BLaER1 treated with 17β-estradiol and CSF1 and Interleukin-3, amounts not matched to agents 10 nM and 100 nM (cell line): ENCODE measurements at regions not wholly inside any gene's neighbourhood (a gene's known extent, or its start where the extent isn't known, plus 50 kb on each side); places are given as distances from the start of the nearest gene placed in this dataset.
"Not testable (repeated sequence)": the region's sequence is repeated elsewhere in the genome, so short reads cannot be mapped to it uniquely, and the experiment has no call there.

ENCODE experiments used
- H3K27ac ChIP-seq, 11 experiments: shearing (Covaris generic); formaldehyde crosslinking; 2 replicates each; pipeline ENCODE4 v1.8.1; 2022
- H3K27me3 ChIP-seq, 11 experiments: shearing (Covaris generic); formaldehyde crosslinking; 2 replicates each; pipeline ENCODE4 v1.8.1; 2022
- H3K36me3 ChIP-seq, 11 experiments: shearing (Covaris generic); formaldehyde crosslinking; 2 replicates each; pipeline ENCODE4 v1.8.1; 2022
- H3K4me1 ChIP-seq, 10 experiments: shearing (Covaris generic); formaldehyde crosslinking; 2 replicates each; pipeline ENCODE4 v1.8.1; 2022
- H3K4me2 ChIP-seq, 11 experiments: shearing (Covaris generic); formaldehyde crosslinking; 2 replicates each; pipeline ENCODE4 v1.8.1; 2022
- H3K4me3 ChIP-seq, 10 experiments: shearing (Covaris generic); formaldehyde crosslinking; 2 replicates each; pipeline ENCODE4 v1.8.1; 2022
- H3K9ac ChIP-seq, 11 experiments: shearing (Covaris generic); formaldehyde crosslinking; 2 replicates each; pipeline ENCODE4 v1.8.1; 2022
- H3K9me3 ChIP-seq, 11 experiments: shearing (Covaris generic); formaldehyde crosslinking; replicated peaks in 1 of 11; 2 replicates each; pipeline ENCODE4 v1.8.1; 2022
- H4K20me1 ChIP-seq, 11 experiments: shearing (Covaris generic); formaldehyde crosslinking; 2 replicates each; pipeline ENCODE4 v1.8.1; 2022
- Cebpa-rat ChIP-seq, 11 experiments: shearing (Covaris generic); IDR thresholded peaks; 2 replicates each; pipeline ENCODE4 v1.8.1; 2022

DNA sequence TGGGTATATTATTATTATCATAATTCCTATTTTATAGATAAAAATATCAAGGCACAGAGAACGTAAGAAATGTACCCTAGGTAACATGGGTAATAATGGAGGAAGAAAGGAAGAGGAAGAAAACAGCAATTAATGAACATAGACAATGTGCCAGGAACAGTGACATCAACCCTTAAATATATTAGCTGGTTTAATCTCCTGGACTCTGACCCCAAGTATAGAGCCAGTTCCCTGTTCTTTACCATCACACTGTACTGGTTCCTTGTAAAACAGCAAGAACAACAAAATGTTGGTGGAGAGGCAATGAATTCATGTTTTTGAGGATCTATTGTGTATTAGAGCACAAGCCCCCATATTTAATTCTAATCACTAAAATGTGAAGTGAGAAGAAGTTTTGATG, 192.1 kb downstream of the SMC2 start:
- Histone ChIP-seq H3K4me2 (no peak overlapping the region), H3K27me3 (no peaks in the 10 kb centered on the region), H4K20me1 (no peaks in the 10 kb centered on the region), H3K9me3 (no peaks in the 10 kb centered on the region), H3K9ac (no peak overlapping the region), H3K36me3 (no peaks in the 10 kb centered on the region), H3K4me3 (no peak overlapping the region), H3K4me1 (peaks cover 0 to 25% (median 0%) of the 10 kb centered on the region in 10 experiments; a peak in 5 of 20 replicates), H3K27ac (no peak overlapping the region)
- TF ChIP-seq Cebpa-rat (IDR thresholded peaks at IDR 0.05), result no peak

DNA sequence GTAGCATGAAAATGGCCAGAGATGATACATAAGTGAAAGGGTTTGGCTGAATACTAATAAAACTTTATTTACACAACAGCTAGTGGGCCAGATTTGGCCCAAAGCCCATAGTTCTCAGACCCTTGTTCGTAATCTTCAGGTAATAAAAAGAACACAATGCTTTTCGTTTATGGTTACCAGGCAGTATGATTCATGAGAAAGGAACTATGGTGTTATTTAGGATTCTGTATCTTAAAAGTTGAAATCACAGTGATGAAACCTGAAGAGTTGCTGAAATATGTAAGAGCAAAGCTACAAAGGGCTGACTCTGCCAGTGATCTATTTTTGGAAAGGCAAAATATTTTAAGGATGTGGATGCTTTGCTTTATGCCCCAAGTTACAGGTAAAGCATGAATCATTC, 192.7 kb downstream of the SMC2 start:
- H4K20me1 ChIP-seq, result no peaks in the 10 kb centered on the region
- peaks cover 0 to 25% (median 0%) of the 10 kb centered on the region in 10 experiments; a peak in 5 of 20 replicates for H3K4me1 ChIP-seq
- no peak overlapping the region for H3K4me3 ChIP-seq
- no peaks in the 10 kb centered on the region for H3K36me3 ChIP-seq
- TF ChIP-seq Cebpa-rat (IDR thresholded peaks at IDR 0.05), result no peak
- no peak overlapping the region for H3K27ac ChIP-seq
- H3K9ac ChIP-seq, result no peak overlapping the region
- H3K9me3 ChIP-seq, result no peaks in the 10 kb centered on the region
- H3K4me2 ChIP-seq, result no peak overlapping the region
- no peaks in the 10 kb centered on the region for H3K27me3 ChIP-seq

DNA sequence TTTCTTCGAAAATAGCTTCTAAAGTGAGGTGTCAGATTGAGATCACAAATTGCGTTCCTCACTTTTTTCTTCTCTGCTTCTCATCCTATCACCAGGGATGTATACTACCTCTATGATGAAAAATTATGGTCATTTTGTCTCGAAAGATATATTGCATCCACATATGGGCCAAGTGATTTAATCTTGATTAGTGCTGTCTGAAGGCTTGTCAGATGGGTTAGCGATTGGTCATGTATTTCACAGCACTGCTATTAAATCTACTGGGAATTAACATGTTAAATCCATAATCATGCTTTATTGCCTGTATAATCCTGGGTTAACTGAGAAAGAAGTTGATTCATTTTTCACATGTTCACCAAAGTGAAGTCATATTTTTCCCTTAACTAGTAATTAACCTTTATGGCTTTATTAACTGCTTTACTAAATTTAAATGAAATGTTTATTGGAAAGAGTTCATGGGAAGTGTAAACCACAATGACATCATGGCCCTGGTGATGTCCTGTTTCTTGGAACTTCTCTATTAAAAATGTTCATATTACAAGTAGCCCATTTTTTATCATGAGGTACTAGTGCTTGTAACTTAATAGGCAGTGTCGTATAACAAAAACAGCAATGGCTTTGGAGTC, 193.3 kb downstream of the SMC2 start:
- H3K4me3 ChIP-seq, result no peak overlapping the region

DNA sequence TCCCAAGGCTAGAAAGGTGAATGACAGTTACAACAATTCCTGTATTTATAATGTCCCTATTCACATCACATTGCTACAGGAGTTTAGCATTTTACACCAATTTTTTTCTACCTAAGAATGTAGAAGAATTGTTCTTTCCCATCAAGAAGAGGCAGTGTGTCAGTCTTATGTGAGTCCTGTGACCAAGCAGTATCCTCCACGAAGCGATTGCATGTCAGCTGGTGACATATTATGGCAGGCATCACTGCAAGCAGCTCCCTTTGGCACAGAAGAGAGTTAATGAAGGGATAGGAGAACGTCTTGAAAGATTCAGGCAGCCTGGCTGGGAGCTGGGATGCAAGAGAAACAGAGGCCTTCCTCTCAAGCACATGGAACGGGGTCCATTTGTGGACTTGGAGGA, 199.8 kb downstream of the SMC2 start:
- Histone ChIP-seq H3K4me2 (no peak overlapping the region), H3K4me3 (no peak overlapping the region), H3K9me3 (no peaks in the 10 kb centered on the region), H3K27ac (no peak overlapping the region), H4K20me1 (no peaks in the 10 kb centered on the region), H3K4me1 (no peaks in the 10 kb centered on the region), H3K36me3 (no peaks in the 10 kb centered on the region), H3K27me3 (no peaks in the 10 kb centered on the region), H3K9ac (no peak overlapping the region)
- TF ChIP-seq Cebpa-rat (IDR thresholded peaks at IDR 0.05), result no peak

More for the DNA sequence above, 193.3 kb downstream of the SMC2 start:
- H3K27me3 ChIP-seq, result no peaks in the 10 kb centered on the region
- no peaks in the 10 kb centered on the region for H3K36me3 ChIP-seq
- H3K4me1 ChIP-seq, result peaks cover 0 to 25% (median 0%) of the 10 kb centered on the region in 10 experiments; a peak in 5 of 20 replicates
- H4K20me1 ChIP-seq, result no peaks in the 10 kb centered on the region
- H3K9ac ChIP-seq, result no peak overlapping the region
- no peaks in the 10 kb centered on the region for H3K9me3 ChIP-seq
- no peak for TF ChIP-seq Cebpa-rat (IDR thresholded peaks at IDR 0.05)
- peak overlapping the region in 2 of 11 experiments; percentile 23 to 28; a peak in 3 of 22 replicates for H3K4me2 ChIP-seq
- H3K27ac ChIP-seq, result no peak overlapping the region

DNA sequence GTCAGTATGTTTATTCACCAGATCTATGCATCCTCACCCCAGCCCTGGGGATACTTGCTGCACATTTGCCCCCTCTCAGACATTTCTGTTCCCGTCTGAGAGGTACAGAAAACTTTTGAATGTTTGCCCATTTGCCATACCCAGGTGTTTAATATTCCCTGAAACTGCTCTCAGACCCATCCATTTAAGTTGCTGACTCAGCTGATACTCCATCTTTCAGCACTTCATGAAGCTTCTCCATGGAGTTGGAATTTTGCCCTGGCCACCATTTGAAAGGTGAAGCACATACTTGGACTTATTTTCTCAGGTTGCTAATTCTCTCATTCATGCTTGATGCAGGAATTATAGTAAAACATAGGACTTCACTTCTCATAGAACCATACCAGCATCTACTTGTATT, 203.9 kb upstream of the OR13F1 start:
- Histone ChIP-seq H3K9ac (no peak overlapping the region), H3K27me3 (no peaks in the 10 kb centered on the region), H3K27ac (no peak overlapping the region), H3K36me3 (no peaks in the 10 kb centered on the region), H4K20me1 (no peaks in the 10 kb centered on the region), H3K4me2 (no peak overlapping the region), H3K4me3 (no peak overlapping the region), H3K9me3 (peaks cover 0 to 23% (median 15%) of the 10 kb centered on the region in 11 experiments; a peak in 16 of 22 replicates), H3K4me1 (no peaks in the 10 kb centered on the region)
- no peak for TF ChIP-seq Cebpa-rat (IDR thresholded peaks at IDR 0.05)

DNA sequence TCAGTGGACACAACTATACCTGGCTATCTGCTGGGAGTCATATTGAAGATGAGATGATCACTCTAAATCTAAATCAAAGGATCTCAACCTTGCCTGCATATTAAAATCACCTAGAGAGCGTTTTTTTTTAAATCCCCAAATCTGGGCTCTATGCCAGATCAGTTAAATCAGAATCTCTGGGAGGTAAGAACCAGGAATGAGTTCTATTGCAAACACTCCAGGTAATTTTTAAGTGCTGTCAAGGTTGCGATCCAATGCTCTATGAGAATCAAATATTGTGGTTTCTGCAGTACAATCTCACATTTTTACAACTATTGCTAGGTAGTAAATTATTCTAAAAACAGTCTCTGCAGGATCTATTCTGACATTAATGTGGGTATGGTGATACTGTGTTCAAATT, 202.3 kb upstream of the OR13F1 start:
- Histone ChIP-seq H3K9me3 (peaks cover 0 to 28% (median 15%) of the 10 kb centered on the region in 11 experiments; a peak in 16 of 22 replicates), H3K4me3 (no peak overlapping the region), H3K4me2 (no peak overlapping the region), H3K9ac (no peak overlapping the region), H3K36me3 (no peaks in the 10 kb centered on the region), H4K20me1 (no peaks in the 10 kb centered on the region), H3K4me1 (no peaks in the 10 kb centered on the region), H3K27ac (no peak overlapping the region), H3K27me3 (no peaks in the 10 kb centered on the region)
- TF ChIP-seq Cebpa-rat (IDR thresholded peaks at IDR 0.05), result no peak

DNA sequence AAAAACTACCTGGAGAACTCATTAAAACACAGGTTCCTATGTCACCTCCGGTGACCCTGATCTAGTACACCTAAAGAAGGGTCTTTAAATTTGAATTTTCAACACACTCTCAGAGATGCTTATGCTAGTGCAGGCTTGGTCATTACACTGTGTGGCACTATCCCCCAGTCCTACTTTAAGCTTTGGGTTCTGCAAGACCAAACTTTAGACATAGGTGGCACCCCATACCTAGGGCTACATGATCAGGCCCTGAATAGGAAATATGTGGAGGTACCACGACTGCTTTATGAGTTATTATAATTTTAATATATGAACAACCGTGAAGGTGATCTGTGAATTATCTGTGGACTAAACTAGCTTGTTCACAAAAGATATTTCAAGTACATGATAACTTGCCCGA, 201.3 kb upstream of the OR13F1 start:
- H4K20me1 ChIP-seq, result no peaks in the 10 kb centered on the region
- H3K27me3 ChIP-seq, result no peaks in the 10 kb centered on the region
- no peak overlapping the region for H3K4me3 ChIP-seq
- peaks cover 0 to 28% (median 15%) of the 10 kb centered on the region in 11 experiments; a peak in 16 of 22 replicates for H3K9me3 ChIP-seq
- no peak for TF ChIP-seq Cebpa-rat (IDR thresholded peaks at IDR 0.05)
- no peaks in the 10 kb centered on the region for H3K4me1 ChIP-seq
- H3K27ac ChIP-seq, result no peak overlapping the region
- H3K4me2 ChIP-seq, result no peak overlapping the region
- no peak overlapping the region for H3K9ac ChIP-seq
- no peaks in the 10 kb centered on the region for H3K36me3 ChIP-seq

DNA sequence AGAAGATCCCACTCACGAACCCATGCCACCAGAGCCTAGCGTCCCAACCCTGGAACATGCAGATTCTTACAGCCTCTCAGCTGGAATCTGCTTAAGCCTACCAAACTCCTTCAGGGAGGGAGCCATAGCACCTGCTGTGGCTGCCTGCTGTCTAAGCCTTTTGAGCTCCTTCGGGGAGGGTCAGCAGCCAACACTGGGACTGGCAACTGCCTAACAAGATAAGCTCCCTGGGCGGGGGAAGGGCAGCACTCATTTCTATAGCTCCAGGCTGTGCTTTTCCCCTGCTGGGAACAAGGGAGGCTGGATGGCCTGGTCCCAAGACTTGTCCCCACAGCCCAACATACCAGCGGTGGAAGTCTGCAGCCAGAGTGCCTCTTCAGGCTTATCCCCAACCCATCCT, 199.1 kb upstream of the OR13F1 start:
- Histone ChIP-seq H3K36me3 (no peaks in the 10 kb centered on the region), H3K4me2 (no peak overlapping the region), H3K9ac (no peak overlapping the region), H3K27ac (no peak overlapping the region), H3K4me3 (no peak overlapping the region), H3K27me3 (no peaks in the 10 kb centered on the region), H3K9me3 (peaks cover 0 to 28% (median 15%) of the 10 kb centered on the region in 11 experiments; a peak in 16 of 22 replicates), H3K4me1 (no peaks in the 10 kb centered on the region), H4K20me1 (no peaks in the 10 kb centered on the region)
- TF ChIP-seq Cebpa-rat (IDR thresholded peaks at IDR 0.05), result no peak

DNA sequence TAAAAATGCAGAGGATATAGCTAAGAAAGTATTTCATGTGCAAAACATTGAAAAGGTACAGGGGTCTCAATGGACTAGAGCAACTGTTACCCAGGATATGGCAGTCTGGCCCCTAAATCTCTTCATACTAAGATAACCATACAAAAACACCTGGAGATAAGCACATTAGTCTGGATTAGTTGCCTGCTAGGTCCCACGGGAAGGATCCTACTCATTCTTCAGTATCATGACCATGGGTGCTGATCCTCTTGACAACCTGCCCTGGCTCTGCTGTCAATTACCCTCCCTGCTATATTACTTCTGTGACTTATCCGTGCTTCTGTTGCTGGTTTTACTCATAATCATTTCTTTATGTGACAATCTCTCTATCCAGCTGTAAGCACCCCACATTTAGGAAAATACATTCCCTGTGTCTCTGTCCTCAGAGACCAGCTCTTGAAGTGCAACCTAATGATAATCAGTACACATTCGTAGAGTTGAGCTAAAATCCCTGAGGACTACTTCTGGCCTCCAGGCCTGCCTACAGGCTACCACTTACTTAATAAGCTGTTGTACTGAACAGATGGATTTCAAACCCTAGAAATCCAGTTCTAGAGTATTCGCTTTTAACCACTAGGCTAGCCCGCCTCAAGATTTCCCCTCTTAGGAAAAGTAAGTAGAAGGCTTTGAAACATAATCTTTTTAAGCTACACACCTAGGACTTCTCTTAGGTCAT, 190.5 kb upstream of the OR13F1 start:
- Histone ChIP-seq H3K9me3 (peaks cover 7 to 10% (median 8%) of the 10 kb centered on the region in 11 experiments; a peak in 21 of 22 replicates), H3K4me2 (no peak overlapping the region), H3K4me1 (no peaks in the 10 kb centered on the region), H3K27ac (no peak overlapping the region), H3K9ac (no peak overlapping the region), H4K20me1 (no peaks in the 10 kb centered on the region), H3K27me3 (no peaks in the 10 kb centered on the region), H3K36me3 (no peaks in the 10 kb centered on the region), H3K4me3 (no peak overlapping the region)
- no peak for TF ChIP-seq Cebpa-rat (IDR thresholded peaks at IDR 0.05)

DNA sequence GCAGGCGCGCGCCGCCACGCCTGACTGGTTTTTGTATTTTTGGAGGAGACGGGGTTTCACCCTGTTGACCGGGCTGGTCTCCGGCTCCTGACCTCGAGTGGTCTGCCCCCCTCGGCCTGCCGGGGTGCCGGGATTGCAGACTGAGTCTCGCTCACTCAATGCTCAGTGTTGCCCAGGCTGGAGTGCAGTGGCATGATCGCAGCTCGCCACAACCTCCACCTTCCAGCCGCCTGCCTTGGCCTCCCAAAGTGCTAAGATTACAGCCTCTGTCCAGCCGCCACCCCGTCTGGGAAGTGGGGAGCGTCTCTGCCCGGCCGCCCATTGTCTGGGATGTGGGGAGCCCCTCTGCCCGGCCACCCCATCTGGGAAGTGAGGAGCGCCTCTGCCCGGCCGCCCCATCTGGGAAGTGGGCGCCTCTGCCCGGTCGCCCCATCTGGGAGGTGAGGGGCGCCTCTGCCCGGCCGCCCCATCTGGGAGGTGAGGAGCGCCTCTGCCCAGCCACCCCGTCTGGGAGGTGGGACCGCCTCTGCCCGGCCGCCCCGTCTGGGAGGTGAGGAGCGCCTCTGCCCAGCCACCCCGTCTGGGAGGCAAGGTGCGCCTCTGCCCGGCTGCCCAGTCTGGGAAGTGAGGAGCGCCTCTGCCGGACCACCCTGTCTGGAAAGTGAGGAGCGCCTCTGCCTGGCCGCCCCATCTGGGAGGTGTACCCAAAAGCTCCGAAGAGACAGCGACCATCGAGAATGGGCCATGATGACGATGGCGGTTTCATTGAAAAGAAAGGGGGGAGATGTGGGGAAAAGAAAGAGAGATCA, 187.7 kb upstream of the OR13F1 start:
- H3K4me2 ChIP-seq, H3K27me3 ChIP-seq, H3K36me3 ChIP-seq, H4K20me1 ChIP-seq, H3K9me3 ChIP-seq, H3K27ac ChIP-seq, H3K9ac ChIP-seq, H3K4me1 ChIP-seq, H3K4me3 ChIP-seq: not testable (repeated sequence)
